Bronchial epithelial cell (primary cell): ENCODE measurements at regions not wholly inside any gene's neighbourhood (a gene's known extent, or its start where the extent isn't known, plus 50 kb on each side); places are given as distances from the start of the nearest gene placed in this dataset.

ENCODE experiments used
- DNase-seq: peaks from one replicate; pipeline ENCODE4 v3.0.0-alpha.2; 2010; ENCODE audit warnings: low read depth
- FAIRE-seq: peaks from 2 replicates; lab custom pipeline; 2011; peaks lifted over from hg19 to GRCh38; lab: Jason Lieb, UNC
- H3K27me3 ChIP-seq: 2 replicates; pipeline ENCODE4 v1.5.1; 2011; ENCODE audit warnings: low read length; ENCODE audit not compliant: control insufficient read depth, insufficient read depth
- H3K36me3 ChIP-seq: 2 replicates; pipeline ENCODE4 v1.5.1; 2011; ENCODE audit warnings: low read length; ENCODE audit not compliant: control insufficient read depth, insufficient read depth
- H3K4me3 ChIP-seq: 2 replicates; pipeline ENCODE4 v1.5.1; 2011; ENCODE audit warnings: mild to moderate bottlenecking, low read depth, low read length, control low read depth
- CTCF ChIP-seq: IDR thresholded peaks from 2 replicates; pipeline ENCODE4 v1.5.1; 2011; ENCODE audit warnings: mild to moderate bottlenecking, moderate library complexity, low read length, control low read depth, inconsistent platforms; ENCODE audit not compliant: insufficient read depth, severe bottlenecking

- FAIRE-seq (no peak), DNase-seq (peak; percentile 5)
- Histone ChIP-seq H3K27me3 (no peaks in the 10 kb centered on the region), H3K4me3 (no peak overlapping the region), H3K36me3 (no peaks in the 10 kb centered on the region)
- TF ChIP-seq CTCF, result no peak
These were observed 251.9 kb upstream of the KCND2 start for GRCh38 chr7:120021085-120021484.

- FAIRE-seq, result no peak
- no peak for DNase-seq
- H3K27me3 ChIP-seq, result no peaks in the 10 kb centered on the region
- H3K4me3 ChIP-seq, result no peak overlapping the region
- H3K36me3 ChIP-seq, result no peaks in the 10 kb centered on the region
- TF ChIP-seq CTCF, result no peak
These were observed 249.3 kb upstream of the KCND2 start for GRCh38 chr7:120023494-120024167.

DNA sequence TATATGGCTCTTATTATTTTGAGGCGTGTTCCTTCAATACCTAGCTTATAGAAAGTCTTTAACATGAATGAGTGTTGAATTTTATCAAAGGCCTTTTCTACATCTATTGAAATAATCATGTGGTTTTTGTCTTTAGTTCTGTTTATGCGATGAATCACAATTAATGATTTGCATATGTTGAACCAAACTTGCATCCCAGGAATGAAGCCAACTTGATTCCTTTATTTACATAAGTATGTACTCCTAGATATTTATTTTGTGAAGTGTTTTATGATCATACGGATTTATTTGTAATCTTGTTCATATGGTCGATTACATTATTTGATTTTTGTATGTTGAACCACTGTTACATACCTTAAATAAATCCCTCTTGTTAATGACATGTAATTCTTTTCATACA lies 244.3 kb upstream of the KCND2 start:
- no peak overlapping the region for H3K4me3 ChIP-seq
- no peak for DNase-seq
- H3K36me3 ChIP-seq, result no peaks in the 10 kb centered on the region
- no peak for TF ChIP-seq CTCF
- no peak for FAIRE-seq
- H3K27me3 ChIP-seq, result no peaks in the 10 kb centered on the region

DNA sequence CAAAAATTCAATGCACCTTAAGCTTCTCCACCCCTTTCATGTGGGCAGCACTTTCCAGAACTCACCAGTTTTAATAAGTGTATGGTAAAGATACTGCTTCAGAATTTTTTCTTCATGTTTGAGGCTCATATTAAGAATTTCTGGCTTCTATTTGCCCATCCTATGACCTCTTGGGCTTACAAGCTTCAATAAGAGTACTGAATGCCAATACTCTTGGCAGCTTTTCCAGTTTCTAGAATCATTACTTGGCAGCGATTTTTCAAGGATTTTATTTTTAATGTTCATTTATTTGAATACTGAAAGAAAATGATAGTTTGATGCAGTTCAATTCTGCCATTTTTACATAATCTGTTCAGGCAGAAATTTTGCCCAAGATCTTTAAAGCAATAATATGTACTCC lies 242.1 kb upstream of the KCND2 start:
- DNase-seq, result no peak
- Histone ChIP-seq H3K4me3 (no peak overlapping the region), H3K36me3 (no peaks in the 10 kb centered on the region), H3K27me3 (no peaks in the 10 kb centered on the region)
- FAIRE-seq, result no peak
- no peak for TF ChIP-seq CTCF

DNA sequence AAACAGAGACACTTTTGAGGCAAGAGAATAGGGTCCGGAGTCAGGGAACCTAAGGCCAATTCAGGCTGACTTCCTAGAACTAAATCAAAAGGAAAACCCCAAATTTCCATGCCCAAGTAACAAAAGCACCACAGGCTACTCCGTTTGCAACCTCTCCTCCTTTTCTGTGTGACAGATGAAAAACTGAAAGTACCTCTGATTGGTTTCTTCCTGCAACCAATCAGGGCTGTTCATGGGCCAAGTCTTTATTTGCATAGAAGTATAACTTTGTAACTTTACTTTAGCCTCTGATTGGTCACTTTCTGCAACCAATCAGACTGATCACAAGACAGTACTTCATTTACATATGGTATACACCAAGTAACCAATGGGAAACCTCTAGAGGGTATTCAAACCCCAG lies 239.9 kb upstream of the KCND2 start:
- H3K27me3 ChIP-seq, result no peaks in the 10 kb centered on the region
- no peak for TF ChIP-seq CTCF
- no peak for FAIRE-seq
- H3K4me3 ChIP-seq, result no peak overlapping the region
- no peaks in the 10 kb centered on the region for H3K36me3 ChIP-seq
- DNase-seq, result no peak

GRCh38 chr7:120039138-120039537 lies 233.8 kb upstream of the KCND2 start:
- H3K27me3 ChIP-seq, result no peaks in the 10 kb centered on the region
- H3K4me3 ChIP-seq, result no peak overlapping the region
- no peaks in the 10 kb centered on the region for H3K36me3 ChIP-seq
- TF ChIP-seq CTCF, result no peak
- no peak for DNase-seq
- FAIRE-seq, result no peak
